ENCODE measurements at regions not wholly inside any gene's neighbourhood (a gene's known extent, or its start where the extent isn't known, plus 50 kb on each side); places are given as distances from the start of the nearest gene placed in this dataset.

GRCh38 chr16:62926121-62926801 is 890.0 kb upstream of the CDH8 start:
- no peak for DNase-seq

- no peak for DNase-seq
Measured at GRCh38 chr16:62921904-62922303, 885.7 kb upstream of the CDH8 start.

- DNase-seq, result no peak
Measured at GRCh38 chr16:62913924-62914323, 877.7 kb upstream of the CDH8 start.

- peak; percentile 70 for DNase-seq
Measured at GRCh38 chr16:62913333-62913732, 877.1 kb upstream of the CDH8 start.

- no peak for DNase-seq
Measured at GRCh38 chr16:62909597-62909996, 873.4 kb upstream of the CDH8 start.

- no peak for DNase-seq
Measured at GRCh38 chr16:62907562-62907961, 871.3 kb upstream of the CDH8 start.

- no peak for DNase-seq
Measured at GRCh38 chr16:62903961-62904502, 867.8 kb upstream of the CDH8 start.

GRCh38 chr16:62899737-62900136 is 863.5 kb upstream of the CDH8 start:
- DNase-seq, result no peak

GRCh38 chr16:62889097-62889496 is 852.9 kb upstream of the CDH8 start:
- no peak for DNase-seq

- DNase-seq, result no peak
Measured at GRCh38 chr16:62883509-62883908, 847.3 kb upstream of the CDH8 start.

- no peak for DNase-seq
Measured at GRCh38 chr16:62882552-62883221, 846.4 kb upstream of the CDH8 start.

GRCh38 chr16:62876133-62876532 is 839.9 kb upstream of the CDH8 start:
- no peak for DNase-seq

GRCh38 chr16:62872339-62872738 is 836.1 kb upstream of the CDH8 start:
- no peak for DNase-seq

GRCh38 chr16:62870554-62870953 is 834.3 kb upstream of the CDH8 start:
- DNase-seq, result peak; percentile 33

GRCh38 chr16:62869837-62870236 is 833.6 kb upstream of the CDH8 start:
- DNase-seq, result no peak

- DNase-seq, result peak; percentile 28
Measured at GRCh38 chr16:62863139-62863538, 826.9 kb upstream of the CDH8 start.

- no peak for DNase-seq
Measured at GRCh38 chr16:62853887-62854286, 817.6 kb upstream of the CDH8 start.

- DNase-seq, result no peak
Measured at GRCh38 chr16:62846399-62847057, 810.3 kb upstream of the CDH8 start.

GRCh38 chr16:62832214-62832613 is 796.0 kb upstream of the CDH8 start:
- no peak for DNase-seq

- DNase-seq, result no peak
Measured at GRCh38 chr16:62831235-62831850, 795.1 kb upstream of the CDH8 start.

- DNase-seq, result peak; percentile 86
Measured at GRCh38 chr16:62829607-62830006, 793.4 kb upstream of the CDH8 start.

GRCh38 chr16:62829084-62829483 is 792.8 kb upstream of the CDH8 start:
- DNase-seq, result no peak

- DNase-seq, result peak; percentile 64
Measured at GRCh38 chr16:62821824-62822223, 785.6 kb upstream of the CDH8 start.
